ENCODE measurements at regions not wholly inside any gene's neighbourhood (a gene's known extent, or its start where the extent isn't known, plus 50 kb on each side); places are given as distances from the start of the nearest gene placed in this dataset.
"Not testable (repeated sequence)": the region's sequence is repeated elsewhere in the genome, so short reads cannot be mapped to it uniquely, and the experiment has no call there.

GRCh38 chr1:8122477-8123407, 96.6 kb upstream of the ERRFI1 start:
- Histone ChIP-seq H3K27ac (no peak overlapping the region), H3K36me3 (no peaks in the 10 kb centered on the region), H3K4me3 (no peak overlapping the region), H3K4me2 (no peak overlapping the region), H3K9ac (no peak overlapping the region), H4K20me1 (no peaks in the 10 kb centered on the region), H3K4me1 (peaks cover 10 to 46% (median 29%) of the 10 kb centered on the region in 10 experiments), H3K27me3 (0 out of 22 replicates have a peak, but pooled peaks cover 0 to 5% (median 0%) of the 10 kb centered on the region in 11 experiments), H3K9me3 (replicated peaks in 1 of 11) (peaks cover 8 to 39% (median 22%) of the 10 kb centered on the region in 11 experiments)
- TF ChIP-seq Cebpa-rat (IDR thresholded peaks at IDR 0.05), result no peak

GRCh38 chr1:8122160-8122476, 96.0 kb upstream of the ERRFI1 start:
- TF ChIP-seq Cebpa-rat (IDR thresholded peaks at IDR 0.05), result no peak
- Histone ChIP-seq H3K36me3 (no peaks in the 10 kb centered on the region), H3K4me2 (0 out of 22 replicates have a peak overlapping the region, but pooled peaks of 1 of the 11 experiments have one; percentile 58), H4K20me1 (no peaks in the 10 kb centered on the region), H3K9ac (no peak overlapping the region), H3K27ac (no peak overlapping the region), H3K4me1 (peaks cover 17 to 46% (median 32%) of the 10 kb centered on the region in 10 experiments), H3K9me3 (replicated peaks in 1 of 11) (peaks cover 8 to 39% (median 22%) of the 10 kb centered on the region in 11 experiments), H3K27me3 (0 out of 22 replicates have a peak, but pooled peaks cover 0 to 5% (median 0%) of the 10 kb centered on the region in 11 experiments), H3K4me3 (no peak overlapping the region)

GRCh38 chr1:8121261-8122159, 95.4 kb upstream of the ERRFI1 start:
- H3K9ac ChIP-seq, result no peak overlapping the region
- peak overlapping the region in 10 of 11 experiments; percentile 2 to 70 (median 48); a peak in 18 of 22 replicates for H3K4me2 ChIP-seq
- H3K4me1 ChIP-seq, result peaks cover 23 to 46% (median 37%) of the 10 kb centered on the region in 10 experiments
- H3K4me3 ChIP-seq, result no peak overlapping the region
- H3K27ac ChIP-seq, result peak overlapping the region in 4 of 11 experiments; percentile 13 to 48 (median 26); a peak in 3 of 22 replicates
- H3K36me3 ChIP-seq, result no peaks in the 10 kb centered on the region
- TF ChIP-seq Cebpa-rat (IDR thresholded peaks at IDR 0.05), result no peak
- peaks cover 8 to 37% (median 19%) of the 10 kb centered on the region in 11 experiments for H3K9me3 ChIP-seq (replicated peaks in 1 of 11)
- H4K20me1 ChIP-seq, result no peaks in the 10 kb centered on the region
- 0 out of 22 replicates have a peak, but pooled peaks cover 0 to 5% (median 0%) of the 10 kb centered on the region in 11 experiments for H3K27me3 ChIP-seq

- TF ChIP-seq Cebpa-rat (IDR thresholded peaks at IDR 0.05), result 0 out of 22 replicates have a peak, but pooled peaks of 1 of the 11 experiments have one; percentile 6
- peaks cover 27 to 50% (median 42%) of the 10 kb centered on the region in 10 experiments for H3K4me1 ChIP-seq
- H3K9me3 ChIP-seq (replicated peaks in 1 of 11), result peaks cover 8 to 30% (median 14%) of the 10 kb centered on the region in 11 experiments
- peak overlapping the region in 4 of 11 experiments; percentile 13 to 48 (median 26); a peak in 3 of 22 replicates for H3K27ac ChIP-seq
- no peak overlapping the region for H3K4me3 ChIP-seq
- H4K20me1 ChIP-seq, result no peaks in the 10 kb centered on the region
- peak overlapping the region in 10 of 11 experiments; percentile 2 to 70 (median 48); a peak in 18 of 22 replicates for H3K4me2 ChIP-seq
- H3K27me3 ChIP-seq, result 0 out of 22 replicates have a peak, but pooled peaks cover 0 to 5% (median 0%) of the 10 kb centered on the region in 11 experiments
- H3K9ac ChIP-seq, result no peak overlapping the region
- H3K36me3 ChIP-seq, result no peaks in the 10 kb centered on the region
Measured at GRCh38 chr1:8120693-8121260, 94.7 kb upstream of the ERRFI1 start.

- H3K4me1 ChIP-seq, result peaks cover 27 to 50% (median 42%) of the 10 kb centered on the region in 10 experiments
- peak overlapping the region in 1 of 11 experiments; percentile 27; a peak in 1 of 22 replicates for H3K27ac ChIP-seq
- not testable (repeated sequence) for H3K36me3 ChIP-seq, H3K4me3 ChIP-seq, H3K9ac ChIP-seq, H3K27me3 ChIP-seq, H4K20me1 ChIP-seq
- peak in 6 of 11 experiments; percentile 14 to 46 (median 24); a peak in 4 of 22 replicates for TF ChIP-seq Cebpa-rat (IDR thresholded peaks at IDR 0.05)
- H3K4me2 ChIP-seq, result peak overlapping the region in 9 of 11 experiments; percentile 66 to 90 (median 81); a peak in 16 of 22 replicates
- H3K9me3 ChIP-seq (replicated peaks in 1 of 11), result 0 out of 22 replicates have a peak, but pooled peaks cover 0 to 11% (median 0%) of the 10 kb centered on the region in 11 experiments
Measured at GRCh38 chr1:8118736-8119135, 92.6 kb upstream of the ERRFI1 start.

GRCh38 chr1:8118031-8118451, 91.9 kb upstream of the ERRFI1 start:
- 0 out of 22 replicates have a peak, but pooled peaks cover 0 to 5% (median 0%) of the 10 kb centered on the region in 11 experiments for H3K27me3 ChIP-seq
- no peaks in the 10 kb centered on the region for H4K20me1 ChIP-seq
- H3K27ac ChIP-seq, result peak overlapping the region in 4 of 11 experiments; percentile 21 to 59 (median 31); a peak in 4 of 22 replicates
- 0 out of 22 replicates have a peak overlapping the region, but pooled peaks of 3 of the 11 experiments have one; percentile 13 to 30 (median 21) for H3K9ac ChIP-seq
- no peak for TF ChIP-seq Cebpa-rat (IDR thresholded peaks at IDR 0.05)
- no peaks in the 10 kb centered on the region for H3K36me3 ChIP-seq
- H3K9me3 ChIP-seq (replicated peaks in 1 of 11), result 0 out of 22 replicates have a peak, but pooled peaks cover 0 to 5% (median 0%) of the 10 kb centered on the region in 11 experiments
- peak overlapping the region; percentile 62 to 90 (median 81); a peak in 20 of 22 replicates for H3K4me2 ChIP-seq
- peaks cover 27 to 50% (median 42%) of the 10 kb centered on the region in 10 experiments for H3K4me1 ChIP-seq
- H3K4me3 ChIP-seq, result no peak overlapping the region

- no peaks in the 10 kb centered on the region for H3K9me3 ChIP-seq (replicated peaks in 1 of 11)
- H4K20me1 ChIP-seq, result no peaks in the 10 kb centered on the region
- TF ChIP-seq Cebpa-rat (IDR thresholded peaks at IDR 0.05), result 0 out of 22 replicates have a peak, but pooled peaks of 1 of the 11 experiments have one; percentile 7
- H3K4me3 ChIP-seq, result peak overlapping the region in 2 of 10 experiments; percentile 5 to 25; a peak in 1 of 20 replicates
- H3K4me1 ChIP-seq, result peaks cover 27 to 47% (median 42%) of the 10 kb centered on the region in 10 experiments
- H3K36me3 ChIP-seq, result no peaks in the 10 kb centered on the region
- peak overlapping the region in 6 of 11 experiments; percentile 6 to 49 (median 28); a peak in 9 of 22 replicates for H3K9ac ChIP-seq
- peak overlapping the region; percentile 62 to 90 (median 81) for H3K4me2 ChIP-seq
- H3K27me3 ChIP-seq, result 0 out of 22 replicates have a peak, but pooled peaks cover 0 to 5% (median 0%) of the 10 kb centered on the region in 11 experiments
- H3K27ac ChIP-seq, result peak overlapping the region in 7 of 11 experiments; percentile 4 to 59 (median 41); a peak in 8 of 22 replicates
Measured at GRCh38 chr1:8116894-8117264, 90.8 kb upstream of the ERRFI1 start.

All from BLaER1 treated with 17β-estradiol and CSF1 and Interleukin-3, amounts not matched to agents 10 nM and 100 nM (cell line).